SK-N-MC (cell line): ENCODE measurements at regions not wholly inside any gene's neighbourhood (a gene's known extent, or its start where the extent isn't known, plus 50 kb on each side); places are given as distances from the start of the nearest gene placed in this dataset.

Experiments used
- EZH2 ChIP-seq: fragments of 200-600 bp; sonication (generic); IDR thresholded peaks from one replicate; pipeline ENCODE4 v1.6.1; 2017; ENCODE audit warnings: antibody characterized with exemption
- POLR2AphosphoS5 ChIP-seq: IDR thresholded peaks from 2 replicates; pipeline ENCODE4 v1.6.1; 2012; ENCODE audit warnings: mild to moderate bottlenecking, low read depth, low read length, borderline replicate concordance

DNA sequence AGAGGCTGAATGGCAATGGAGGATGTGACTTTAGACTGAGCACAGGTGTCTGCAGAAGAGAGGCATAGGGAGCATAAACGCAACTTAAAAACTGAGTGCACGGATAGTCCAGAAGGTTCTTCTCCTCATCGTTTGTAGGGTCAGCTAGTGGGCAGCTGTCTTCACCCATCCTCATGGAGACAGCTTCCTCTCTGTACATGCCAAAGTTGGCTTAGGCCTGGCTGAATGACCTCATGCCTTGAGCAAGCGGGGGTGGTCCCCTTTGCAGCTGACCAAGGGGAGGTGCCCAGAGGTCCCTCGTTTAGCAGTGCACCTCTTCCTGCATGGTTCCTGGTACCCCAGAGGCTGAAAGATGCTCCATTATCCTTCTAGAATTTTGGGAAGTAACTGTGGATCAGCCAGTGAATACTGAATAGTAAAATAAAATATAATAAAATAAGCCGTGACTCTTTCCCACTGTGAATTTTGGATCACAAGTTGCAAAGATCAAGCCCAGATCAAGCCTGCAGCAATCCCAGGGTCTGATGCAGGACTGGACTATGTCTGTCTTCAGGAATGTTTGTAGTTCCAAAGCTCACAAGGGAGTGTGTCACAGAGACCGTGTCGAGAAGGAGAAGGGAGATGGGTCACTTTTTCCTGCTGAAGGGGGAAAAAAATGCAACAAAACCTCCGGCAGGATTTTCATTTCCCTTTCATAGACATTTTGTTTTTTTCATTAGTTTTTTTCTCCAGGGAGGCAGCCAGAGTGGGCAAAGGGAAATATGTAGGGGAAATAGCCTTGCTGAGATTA, 295.3 kb upstream of the MKI67 start:
- TF ChIP-seq POLR2AphosphoS5 (no peak), EZH2 (no peak)
